Neural progenitor cell (in vitro differentiated cells): ENCODE measurements at regions not wholly inside any gene's neighbourhood (a gene's known extent, or its start where the extent isn't known, plus 50 kb on each side); places are given as distances from the start of the nearest gene placed in this dataset.

Source experiments
- CTCF ChIP-seq: fragments of 200-600 bp; sonication (generic); IDR thresholded peaks from 2 replicates; pipeline ENCODE4 v1.5.1; 2017; ENCODE audit warnings: antibody characterized with exemption, mild to moderate bottlenecking
- EZH2 ChIP-seq: fragments of 200-600 bp; sonication (generic); IDR thresholded peaks from 2 replicates; pipeline ENCODE4 v1.6.1; 2017; ENCODE audit warnings: antibody characterized with exemption, mild to moderate bottlenecking, moderate library complexity
- EZH2phosphoT487 ChIP-seq: fragments of 200-600 bp; sonication (generic); IDR thresholded peaks from 2 replicates; pipeline ENCODE4 v1.6.1; 2017; ENCODE audit warnings: antibody characterized with exemption

GRCh38 chr4:104615926-104616325, 121.2 kb upstream of the CXXC4 start:
- TF ChIP-seq CTCF (no peak), EZH2phosphoT487 (no peak), EZH2 (no peak)
